ENCODE measurements at regions not wholly inside any gene's neighbourhood (a gene's known extent, or its start where the extent isn't known, plus 50 kb on each side); places are given as distances from the start of the nearest gene placed in this dataset.

GRCh38 chrX:39939678-39940077, 158.1 kb downstream of the BCOR start:
- Histone ChIP-seq H4K20me1 (replicated peaks; ENCODE audit: control insufficient read depth, insufficient read depth, low read length) (no peaks in the 10 kb centered on the region), H3K9ac (ENCODE audit: insufficient read depth in 1 of 2, low read depth in 2 of 2, low read length in 2 of 2) (no peak overlapping the region), H3K4me1 (replicated peaks in 1 of 2; ENCODE audit: control insufficient read depth in 2 of 2, insufficient read depth in 2 of 2, low read length in 2 of 2) (peaks cover 0 to 16% of the 10 kb centered on the region in 2 experiments; a peak in 3 of 5 replicates), H3K27me3 (ENCODE audit: control insufficient read depth in 2 of 2, insufficient read depth in 2 of 2, low read length in 2 of 2) (no peaks in the 10 kb centered on the region), H3K9me3 (replicated peaks; ENCODE audit: control insufficient read depth, insufficient read depth, low read depth, low read length) (no peaks in the 10 kb centered on the region), H3K79me2 (ENCODE audit: control insufficient read depth, insufficient read depth, low read length) (no peaks in the 10 kb centered on the region), H2AFZ (ENCODE audit: low read depth, low read length) (no peak overlapping the region), H3K4me3 (no peak overlapping the region), H3K36me3 (ENCODE audit: control insufficient read depth, insufficient read depth, low read length) (no peaks in the 10 kb centered on the region), H3K9me1 (ENCODE audit: control insufficient read depth, insufficient read depth, low read length) (no peaks in the 10 kb centered on the region), H3K4me2 (ENCODE audit: insufficient read depth, low read length) (no peak overlapping the region), H3K27ac (ENCODE audit: extremely low read depth, low read depth, low read length) (no peak overlapping the region)
- ATAC-seq (no peak), DNase-seq (ENCODE audit: extremely low read depth in 1 of 4, low spot score in 3 of 4) (no peak), FAIRE-seq (no peak)
- CTCF ChIA-PET (ENCODE audit: low intra/inter-chr PET ratio), result no interaction called here
- TF ChIP-seq ETS1 (conservative IDR thresholded peaks at IDR 0.05; ENCODE audit: control insufficient read depth, low read depth, low read length) (no peak), ELK3 (CRISPR knock-in tag; IDR thresholded peaks at IDR 0.05) (no peak), ZNF184 (CRISPR knock-in tag; IDR thresholded peaks at IDR 0.05) (no peak), MTF1 (CRISPR knock-in tag; IDR thresholded peaks at IDR 0.05; ENCODE audit: borderline replicate concordance) (no peak), NRF1 (conservative IDR thresholded peaks at IDR 0.05 in 1 of 2, IDR thresholded peaks at IDR 0.05 in 1 of 2) (no peak), SP2 (IDR thresholded peaks at IDR 0.05; ENCODE audit: extremely low read depth, low read depth, low read length, poor library complexity, severe bottlenecking) (no peak), CHD1 (IDR thresholded peaks at IDR 0.05; ENCODE audit: low read length) (no peak), ZNF143 (CRISPR knock-in tag; IDR thresholded peaks at IDR 0.05) (no peak), HSF4 (CRISPR knock-in tag; IDR thresholded peaks at IDR 0.05; ENCODE audit: borderline replicate concordance) (no peak), ZKSCAN3 (CRISPR knock-in tag; IDR thresholded peaks at IDR 0.05) (no peak)
- WGBS (ENCODE audit: insufficient coverage, low coverage, missing lambda C conversion rate), result 36% methylated on average over 3 of the region's 3 CpGs
- POLR2A ChIA-PET, result interaction anchor here (0.6 kb wide), 1 partner anchor 29 kb away, joined by 4 read pairs; no protein-coding TSS in a partner anchor
- no TSS peak for BruUV-seq (replicated peaks)
- intact Hi-C loops (cut with micrococcal nuclease), result no loop called here
- in situ Hi-C loops (cut with MboI), result no loop called here
